HEK293T (cell line): ENCODE measurements at regions not wholly inside any gene's neighbourhood (a gene's known extent, or its start where the extent isn't known, plus 50 kb on each side); places are given as distances from the start of the nearest gene placed in this dataset.

Experiments used
- CTCF ChIA-PET: fragments of 350-600 bp; formaldehyde crosslinking; extraction: SDS; loops from one replicate; lab custom pipeline; 2021; ENCODE audit warnings: antibody characterized with exemption, inconsistent platforms; lab: Yijun Ruan, JAX
- POLR2A ChIA-PET: fragments of 350-600 bp; formaldehyde crosslinking; extraction: SDS; loops from one replicate; lab custom pipeline; 2020; ENCODE audit warnings: antibody characterized with exemption, inconsistent platforms; lab: Yijun Ruan, JAX
- DNase-seq: peaks from one replicate; pipeline ENCODE4 v3.0.0; 2012; ENCODE audit warnings: mixed read lengths; ENCODE audit errors: extremely low spot score
- ARNT ChIP-seq: fragments of 450-650 bp; IDR thresholded peaks from 2 replicates; pipeline ENCODE4 v1.6.1; 2017; ENCODE audit warnings: mild to moderate bottlenecking
- BHLHE40 ChIP-seq: fragments of 450-650 bp; IDR thresholded peaks from 2 replicates; pipeline ENCODE4 v1.6.1; 2016; ENCODE audit warnings: mild to moderate bottlenecking, moderate library complexity, borderline replicate concordance
- CTBP1 ChIP-seq: fragments of 450-650 bp; IDR thresholded peaks from 2 replicates; pipeline ENCODE4 v1.6.1; 2016; ENCODE audit warnings: borderline replicate concordance
- ELF4 ChIP-seq: fragments of 450-650 bp; IDR thresholded peaks from 2 replicates; pipeline ENCODE4 v1.6.1; 2017; ENCODE audit warnings: antibody characterized with exemption
- FOXA1 ChIP-seq: fragments of 450-650 bp; IDR thresholded peaks from 2 replicates; pipeline ENCODE4 v1.6.1; 2016; ENCODE audit warnings: mild to moderate bottlenecking
- FOXK2 ChIP-seq: fragments of 450-650 bp; IDR thresholded peaks from 2 replicates; pipeline ENCODE4 v1.6.1; 2016; ENCODE audit warnings: mild to moderate bottlenecking
- FOXM1 ChIP-seq: fragments of 450-650 bp; IDR thresholded peaks from 2 replicates; pipeline ENCODE4 v1.6.1; 2017; ENCODE audit warnings: mild to moderate bottlenecking, borderline replicate concordance
- HDGF ChIP-seq: fragments of 450-650 bp; IDR thresholded peaks from 2 replicates; pipeline ENCODE4 v1.6.1; 2017; ENCODE audit warnings: antibody characterized with exemption, borderline replicate concordance
- L3MBTL2 ChIP-seq: fragments of 450-650 bp; conservative IDR thresholded peaks from 2 replicates; pipeline ENCODE4 v1.6.1; 2016; ENCODE audit warnings: mild to moderate bottlenecking
- LEF1 ChIP-seq: fragments of 450-650 bp; IDR thresholded peaks from 2 replicates; pipeline ENCODE4 v1.6.1; 2017; ENCODE audit warnings: mild to moderate bottlenecking, borderline replicate concordance
- NFRKB ChIP-seq: fragments of 450-650 bp; IDR thresholded peaks from 2 replicates; pipeline ENCODE4 v1.6.1; 2016; ENCODE audit warnings: mild to moderate bottlenecking, moderate library complexity
- SP1 ChIP-seq: fragments of 450-650 bp; IDR thresholded peaks from 2 replicates; pipeline ENCODE4 v1.6.1; 2017
- SUZ12 ChIP-seq: fragments of 450-650 bp; IDR thresholded peaks from 2 replicates; pipeline ENCODE4 v1.6.1; 2016; ENCODE audit warnings: mild to moderate bottlenecking
- TARDBP ChIP-seq: fragments of 450-650 bp; IDR thresholded peaks from 2 replicates; pipeline ENCODE4 v1.6.1; 2016
- ZNF384 ChIP-seq: fragments of 450-650 bp; IDR thresholded peaks from 2 replicates; pipeline ENCODE4 v1.6.1; 2016
- TF ChIP-seq, protein P1 (sequence below): fragments of 450-650 bp; IDR thresholded peaks from 2 replicates; pipeline ENCODE4 v1.6.1; 2016

- POLR2A ChIA-PET = no interaction called here
Measured at GRCh38 chr5:128635379-128635778, 97.3 kb upstream of the FBN2 start.

DNA sequence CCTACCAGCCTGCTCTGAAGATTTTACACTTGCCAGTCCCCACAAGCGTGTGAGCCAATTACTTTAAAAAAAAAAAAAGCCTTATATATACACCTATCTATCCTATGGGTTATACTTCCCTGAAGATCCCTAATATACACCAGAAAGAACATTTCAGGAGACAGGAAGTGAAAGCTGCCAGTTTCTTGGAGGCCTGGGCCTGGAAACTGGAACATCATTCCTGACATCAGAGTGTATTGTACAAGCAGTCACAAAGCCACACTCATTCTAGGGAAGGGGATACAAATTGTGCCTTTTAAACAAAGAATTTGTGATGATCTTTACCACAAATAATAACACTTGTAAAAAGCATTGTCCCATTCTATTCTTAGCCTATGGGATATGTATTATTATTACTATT, 98.3 kb upstream of the FBN2 start:
- ChIA-PET POLR2A (no interaction called here), CTCF (no interaction called here)
- TF ChIP-seq FOXA1 (no peak), L3MBTL2 (no peak), CTBP1 (no peak), SUZ12 (no peak), TARDBP (no peak), FOXM1 (no peak), BHLHE40 (no peak)
- TF ChIP-seq, protein P1, sequence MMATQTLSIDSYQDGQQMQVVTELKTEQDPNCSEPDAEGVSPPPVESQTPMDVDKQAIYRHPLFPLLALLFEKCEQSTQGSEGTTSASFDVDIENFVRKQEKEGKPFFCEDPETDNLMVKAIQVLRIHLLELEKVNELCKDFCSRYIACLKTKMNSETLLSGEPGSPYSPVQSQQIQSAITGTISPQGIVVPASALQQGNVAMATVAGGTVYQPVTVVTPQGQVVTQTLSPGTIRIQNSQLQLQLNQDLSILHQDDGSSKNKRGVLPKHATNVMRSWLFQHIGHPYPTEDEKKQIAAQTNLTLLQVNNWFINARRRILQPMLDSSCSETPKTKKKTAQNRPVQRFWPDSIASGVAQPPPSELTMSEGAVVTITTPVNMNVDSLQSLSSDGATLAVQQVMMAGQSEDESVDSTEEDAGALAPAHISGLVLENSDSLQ = no peak
- DNase-seq = no peak

More at GRCh38 chr5:128635379-128635778, 97.3 kb upstream of the FBN2 start:
- CTCF ChIA-PET = no interaction called here
- no peak for TF ChIP-seq L3MBTL2
- TF ChIP-seq FOXK2 = no peak
- no peak for TF ChIP-seq FOXM1
- TF ChIP-seq FOXA1 = no peak
- TF ChIP-seq HDGF = no peak
- no peak for TF ChIP-seq TARDBP
- TF ChIP-seq NFRKB = no peak
- no peak for TF ChIP-seq CTBP1
- TF ChIP-seq SUZ12 = no peak
- TF ChIP-seq BHLHE40 = no peak
- TF ChIP-seq, protein P1 = no peak
- TF ChIP-seq ZNF384 = no peak
- no peak for TF ChIP-seq LEF1
- TF ChIP-seq ELF4 = no peak
- no peak for TF ChIP-seq ARNT
- TF ChIP-seq SP1 = no peak
- DNase-seq = no peak

GRCh38 chr5:128637031-128637430, 99.0 kb upstream of the FBN2 start:
- no peak for DNase-seq
- POLR2A ChIA-PET = no interaction called here
- TF ChIP-seq FOXA1 = no peak
- TF ChIP-seq ELF4 = no peak
- TF ChIP-seq FOXM1 = no peak
- TF ChIP-seq HDGF = no peak
- TF ChIP-seq SUZ12 = no peak
- no peak for TF ChIP-seq SP1
- TF ChIP-seq, protein P1 = no peak
- no peak for TF ChIP-seq FOXK2
- TF ChIP-seq BHLHE40 = no peak

DNA sequence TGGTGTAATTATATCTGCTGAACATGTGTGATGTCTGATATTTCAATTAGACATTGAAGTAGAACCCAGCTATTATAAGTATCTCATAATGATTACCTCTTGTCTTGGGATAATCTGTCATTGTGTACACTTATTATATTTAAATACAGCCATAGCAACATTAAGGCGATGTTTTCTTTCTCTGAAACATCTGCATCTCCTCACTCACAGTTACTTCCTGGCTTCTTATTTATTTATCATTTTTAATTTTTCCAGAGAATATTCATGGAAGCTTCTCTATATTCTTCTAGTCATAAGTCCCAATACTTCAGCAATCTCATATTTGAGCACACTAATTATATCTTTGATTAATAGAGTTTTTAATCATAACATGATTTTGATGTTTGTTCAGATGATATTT, 103.8 kb upstream of the FBN2 start:
- no peak for DNase-seq
- ChIA-PET CTCF (no interaction called here), POLR2A (no interaction called here)
- TF ChIP-seq CTBP1 (no peak), L3MBTL2 (no peak), FOXK2 (no peak), FOXM1 (no peak), TARDBP (no peak), FOXA1 (no peak), ARNT (no peak), ZNF384 (no peak), SP1 (no peak), SUZ12 (no peak)
- TF ChIP-seq, protein P1 = no peak

More at GRCh38 chr5:128637031-128637430, 99.0 kb upstream of the FBN2 start:
- CTCF ChIA-PET = interaction anchor here (0.5 kb wide), 1 partner anchor 325 kb away, joined by 3 read pairs; no protein-coding TSS in a partner anchor

GRCh38 chr5:128644863-128645262, 106.8 kb upstream of the FBN2 start:
- ChIA-PET CTCF (interaction anchor here (0.6 to 0.7 kb wide), 2 partner anchors 46 to 131 kb away, joined by 4 to 5 read pairs; no protein-coding TSS in a partner anchor), POLR2A (no interaction called here)
- no peak for TF ChIP-seq SP1
- no peak for TF ChIP-seq HDGF
- no peak for TF ChIP-seq TARDBP
- TF ChIP-seq BHLHE40 = no peak
- no peak for TF ChIP-seq ZNF384
- TF ChIP-seq ELF4 = no peak
- TF ChIP-seq FOXA1 = no peak
- TF ChIP-seq LEF1 = no peak
- no peak for TF ChIP-seq FOXK2
- TF ChIP-seq, protein P1 = no peak
- TF ChIP-seq SUZ12 = no peak
- TF ChIP-seq CTBP1 = no peak
- TF ChIP-seq NFRKB = no peak
- DNase-seq = no peak
